COR-L47 (cell line): ENCODE measurements at regions not wholly inside any gene's neighbourhood (a gene's known extent, or its start where the extent isn't known, plus 50 kb on each side); places are given as distances from the start of the nearest gene placed in this dataset.

ENCODE experiments used
- DNase-seq: peaks from one replicate; lab custom pipeline; 2025; lab: John Stamatoyannopoulos, UW

GRCh38 chr4:38560768-38561558 lies 103.0 kb upstream of the KLF3 start:
- no peak for DNase-seq

DNA sequence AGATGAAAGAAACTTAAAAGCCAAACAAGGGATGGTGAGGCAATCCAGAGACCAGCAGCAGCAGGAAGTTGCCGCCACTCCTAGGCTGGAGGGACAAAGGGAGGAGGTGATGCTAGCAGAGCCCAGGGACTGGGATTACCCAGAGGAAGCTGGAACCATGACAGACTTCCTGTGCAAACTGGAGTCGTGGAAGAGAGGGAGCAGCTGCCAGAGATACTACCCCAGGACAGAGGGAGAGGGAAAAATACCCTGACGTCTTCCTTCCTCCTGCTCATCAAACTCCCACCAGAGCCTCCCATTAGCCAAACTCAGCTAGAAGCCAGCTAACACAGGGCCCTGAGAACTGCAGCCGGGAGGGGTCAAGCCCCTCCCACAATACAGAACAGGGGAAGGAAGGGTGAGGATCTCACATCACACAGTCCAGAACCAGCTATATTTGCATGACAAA lies 101.2 kb upstream of the KLF3 start:
- DNase-seq, result no peak

GRCh38 chr4:38563707-38564495 lies 100.1 kb upstream of the KLF3 start:
- peak; percentile 32 for DNase-seq

DNA sequence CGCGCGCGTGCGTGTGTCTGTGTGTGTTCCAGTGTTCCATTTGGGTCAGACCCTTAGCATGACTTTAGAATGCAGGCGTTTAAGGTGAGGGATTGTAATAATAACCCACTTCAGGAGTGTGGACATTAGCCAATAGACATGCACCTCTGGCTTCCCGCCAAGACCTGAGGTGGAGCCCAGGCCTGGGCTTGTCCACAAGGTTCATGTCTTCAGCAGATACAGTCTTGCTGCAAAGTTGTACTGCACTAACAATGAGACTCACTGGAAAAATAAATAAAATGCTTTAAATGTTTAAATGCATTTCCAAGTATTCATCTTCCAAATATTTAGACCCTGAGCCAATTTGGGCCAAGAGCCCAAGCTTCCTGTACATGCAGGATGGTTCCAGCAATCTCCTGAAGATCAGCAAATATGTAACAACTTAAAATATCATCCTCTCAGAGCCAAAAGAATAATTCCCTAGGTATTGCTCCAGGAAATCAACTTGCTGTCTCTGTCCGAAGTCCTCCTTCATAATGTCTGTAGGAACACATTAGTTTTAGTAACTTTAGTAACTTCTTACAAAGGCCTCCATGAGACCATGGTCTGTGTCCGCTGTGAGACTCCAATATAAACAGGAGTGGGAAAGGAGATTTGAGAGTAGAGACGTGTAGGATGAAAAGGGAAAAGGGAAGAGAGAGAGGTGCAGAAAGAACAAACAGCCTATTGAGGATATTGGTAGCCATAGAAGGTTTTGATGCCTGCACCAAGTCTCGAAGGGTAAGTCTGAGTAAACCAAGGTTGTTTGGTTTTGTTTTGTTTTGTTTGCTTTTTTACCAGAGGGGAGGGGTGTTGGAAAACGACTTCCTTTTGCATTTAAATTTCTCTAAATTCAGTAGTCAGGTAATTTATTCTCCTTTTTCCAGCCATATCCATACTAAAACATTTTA lies 98.5 kb upstream of the KLF3 start:
- no peak for DNase-seq

GRCh38 chr4:38566806-38567398 lies 97.1 kb upstream of the KLF3 start:
- no peak for DNase-seq

GRCh38 chr4:38567457-38567856 lies 96.5 kb upstream of the KLF3 start:
- no peak for DNase-seq

- no peak for DNase-seq
These were observed 95.2 kb upstream of the KLF3 start for GRCh38 chr4:38568768-38569167.

DNA sequence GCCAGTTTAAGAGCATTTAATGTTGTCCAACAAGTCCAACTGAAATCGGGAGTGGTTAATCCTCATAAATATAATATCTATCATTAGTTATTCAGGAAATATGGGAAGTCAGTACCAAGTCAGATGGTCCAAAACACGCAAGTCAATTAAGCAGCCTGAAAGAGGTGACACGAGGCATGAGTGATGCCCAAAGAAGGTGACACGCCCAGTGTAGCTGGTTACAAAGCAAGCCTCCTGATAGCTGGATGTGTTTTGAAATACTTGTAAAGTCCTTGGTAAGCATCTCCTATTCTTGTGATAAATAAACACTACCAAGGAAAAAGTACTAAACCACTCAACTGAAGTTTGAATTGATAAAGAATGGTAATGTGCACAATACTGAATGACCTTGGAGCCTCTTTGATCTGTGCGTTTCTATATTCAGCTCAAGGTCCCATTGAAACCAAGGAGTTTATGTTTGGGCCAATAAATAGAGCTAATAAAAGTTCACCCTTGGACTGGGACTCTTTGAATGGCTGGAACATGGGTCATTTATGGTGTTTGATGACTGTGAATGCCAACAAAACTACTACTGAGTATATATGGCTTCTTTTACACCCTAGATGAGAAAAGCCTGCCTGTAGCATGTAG lies 93.2 kb upstream of the KLF3 start:
- no peak for DNase-seq

DNA sequence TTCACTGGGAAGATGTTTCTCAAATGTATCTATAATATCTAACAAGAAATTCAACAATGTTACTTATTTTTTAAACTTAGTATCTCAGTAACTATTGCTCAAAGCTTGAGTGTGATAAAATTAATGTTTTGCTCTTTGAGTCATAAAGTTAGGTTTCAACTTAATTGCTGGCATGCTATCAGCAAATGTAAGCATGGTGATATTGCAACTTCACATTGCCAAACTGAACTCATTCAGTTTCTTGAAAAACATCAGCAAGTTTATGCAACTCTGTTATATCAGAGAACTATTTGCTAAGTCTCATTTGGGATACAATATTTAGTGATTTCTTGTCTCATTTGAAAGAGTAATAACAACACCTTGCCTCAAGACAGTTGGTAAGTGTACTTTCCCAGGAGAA lies 91.2 kb upstream of the KLF3 start:
- no peak for DNase-seq

GRCh38 chr4:38574559-38575333 lies 89.3 kb upstream of the KLF3 start:
- DNase-seq, result no peak

DNA sequence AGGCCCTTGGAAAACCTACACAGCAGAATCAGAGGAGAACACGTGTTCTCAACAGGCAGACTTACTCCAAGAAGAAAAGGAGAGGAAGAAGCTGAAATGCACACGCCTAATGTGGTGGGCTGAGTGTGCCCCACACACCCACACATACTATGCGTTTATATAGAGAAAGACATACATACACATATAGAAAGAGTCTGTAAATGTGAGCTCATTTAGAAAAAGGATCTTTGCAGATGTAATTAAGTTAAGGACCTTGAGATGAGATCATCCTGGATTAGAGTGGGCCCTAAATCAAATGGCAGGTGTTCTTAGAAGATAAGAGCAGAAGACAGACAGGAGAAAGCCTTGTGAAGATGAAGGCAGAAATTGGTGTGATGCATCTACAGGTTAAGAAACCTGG lies 87.2 kb upstream of the KLF3 start:
- no peak for DNase-seq

DNA sequence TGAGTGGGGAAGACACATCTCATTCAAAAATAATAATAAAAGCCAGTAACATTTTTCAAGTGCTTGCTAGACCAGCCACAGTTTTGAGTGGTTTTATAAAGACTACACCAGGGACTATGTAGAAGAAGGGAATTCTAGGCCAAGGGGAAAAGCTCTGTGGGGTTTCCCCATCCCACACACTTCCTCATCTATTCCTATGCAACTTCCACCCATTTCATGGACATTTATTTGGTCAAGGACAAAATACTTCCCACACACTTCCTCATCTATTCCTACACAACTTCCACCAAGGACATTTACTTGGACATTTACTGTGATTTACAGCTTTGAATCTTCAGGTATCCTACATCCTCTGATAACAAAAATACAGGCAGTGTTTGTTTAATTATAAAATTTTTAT lies 86.5 kb upstream of the KLF3 start:
- DNase-seq, result no peak

DNA sequence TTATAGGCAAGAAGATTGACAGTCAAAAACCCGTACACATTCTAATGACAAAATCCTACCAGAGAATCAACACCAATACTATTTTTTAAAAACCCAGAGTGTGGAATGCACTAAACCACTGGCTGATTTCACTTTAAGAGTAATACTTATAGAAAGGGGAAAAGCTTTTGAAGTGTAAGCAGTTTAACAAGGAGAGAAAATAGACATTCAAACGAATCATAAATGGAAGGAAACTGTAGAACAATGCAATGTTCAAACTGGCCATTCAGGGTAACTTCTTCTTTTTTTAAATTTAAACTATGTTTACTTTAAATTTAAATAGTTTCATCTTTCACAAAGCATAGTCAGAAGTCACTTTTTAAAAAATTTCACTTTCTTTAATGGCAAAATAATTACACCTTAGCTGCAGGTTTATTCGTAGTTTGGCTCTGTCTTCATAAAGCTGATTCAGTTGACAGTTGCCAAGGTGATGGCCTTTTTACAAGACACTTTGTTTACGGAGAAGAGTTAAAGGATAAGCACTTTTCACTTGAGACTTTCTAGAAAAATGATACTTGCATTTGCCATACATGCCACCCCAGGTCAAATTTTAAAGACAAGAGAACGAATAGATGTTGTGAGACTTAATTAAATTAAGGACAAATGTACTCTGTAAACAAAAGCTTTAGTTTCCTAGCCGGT lies 82.4 kb upstream of the KLF3 start:
- no peak for DNase-seq

GRCh38 chr4:38582445-38582844 lies 81.6 kb upstream of the KLF3 start:
- no peak for DNase-seq

- no peak for DNase-seq
These were observed 81.0 kb upstream of the KLF3 start for GRCh38 chr4:38582889-38583470.

DNA sequence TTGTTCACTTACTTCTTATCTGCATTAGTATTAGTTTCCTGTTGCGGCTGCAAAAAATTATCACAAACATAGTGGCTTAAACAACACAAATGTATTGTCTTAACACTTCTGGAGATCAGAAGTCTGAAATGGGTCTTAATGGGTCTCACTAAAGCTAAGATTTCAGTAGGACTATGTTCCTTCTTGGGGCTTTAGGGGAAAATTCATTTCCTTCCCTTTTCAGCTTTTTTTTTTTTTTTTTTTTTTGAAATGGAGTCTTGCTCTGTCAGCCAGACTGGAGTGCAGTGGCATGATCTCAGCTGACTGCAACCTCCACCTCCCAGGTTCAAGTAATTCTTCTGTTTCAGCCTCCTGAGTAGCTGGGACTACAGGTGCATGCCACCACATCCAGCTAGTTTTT lies 78.1 kb upstream of the KLF3 start:
- DNase-seq, result no peak

- DNase-seq, result no peak
These were observed 76.9 kb upstream of the KLF3 start for GRCh38 chr4:38587106-38587505.

DNA sequence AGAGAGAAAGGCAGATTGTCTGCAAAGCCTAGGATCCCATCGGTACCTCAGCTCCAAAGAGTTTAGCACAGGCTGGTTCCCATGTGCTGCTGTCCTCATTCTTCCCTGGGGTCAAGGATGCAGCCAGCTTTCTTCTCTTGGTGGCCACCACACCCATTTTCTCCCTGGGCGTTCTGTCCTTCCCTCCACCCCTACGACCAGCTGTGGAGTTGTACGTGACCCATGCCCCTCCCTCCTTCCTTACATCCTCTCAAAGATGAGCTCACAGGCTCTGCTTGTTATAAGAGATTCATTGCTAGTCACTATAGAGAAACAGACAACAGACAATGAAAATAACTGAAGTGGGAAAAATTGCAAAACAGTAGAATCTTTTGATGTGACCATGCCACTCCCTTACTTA lies 74.0 kb upstream of the KLF3 start:
- DNase-seq, result no peak

DNA sequence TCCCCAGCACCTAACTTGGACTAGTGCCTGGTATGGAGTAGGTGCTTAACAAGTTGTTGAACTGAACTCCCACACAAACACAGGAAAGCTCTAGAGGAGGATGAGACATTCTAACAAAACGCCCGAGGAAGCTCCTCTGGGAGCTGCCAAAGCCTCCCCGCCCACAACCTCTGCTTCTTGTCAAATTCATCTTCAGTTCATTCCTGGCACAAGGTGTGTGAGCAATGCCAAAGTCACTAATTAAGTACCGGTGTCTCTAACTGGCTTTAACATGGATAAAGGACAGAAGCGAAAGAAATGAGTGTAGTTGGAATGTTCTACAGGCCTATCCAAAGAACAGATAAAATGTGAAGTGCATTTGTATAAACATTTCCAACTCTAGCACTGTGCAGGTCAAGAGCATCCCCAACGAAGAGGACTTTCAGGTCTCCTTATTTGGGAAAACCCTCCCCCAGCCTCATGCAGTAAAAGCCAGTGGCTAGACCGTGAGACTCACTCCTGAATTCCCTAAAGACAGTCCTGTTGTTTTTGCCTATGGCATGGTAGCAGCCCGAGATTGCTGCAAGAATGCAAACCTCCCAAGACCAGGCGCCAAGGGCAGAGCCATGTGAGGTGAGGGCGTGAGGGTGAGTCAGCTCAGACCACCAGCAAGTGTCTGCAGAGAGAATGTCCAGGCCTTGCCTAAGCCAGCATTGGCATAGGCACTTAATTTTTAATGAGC lies 72.2 kb upstream of the KLF3 start:
- DNase-seq, result no peak
